Upper lobe of left lung (tissue), 6 donors: ENCODE measurements at regions not wholly inside any gene's neighbourhood (a gene's known extent, or its start where the extent isn't known, plus 50 kb on each side); places are given as distances from the start of the nearest gene placed in this dataset.
"Not testable (repeated sequence)": the region's sequence is repeated elsewhere in the genome, so short reads cannot be mapped to it uniquely, and the experiment has no call there.

ENCODE experiments used
- ATAC-seq, 2 donors: fragments of 200-7000 bp; cut with Tn5 transposase; one replicate each; pipeline ENCODE4 v1.9.1; 2022; ENCODE audit warnings: mild to moderate bottlenecking in 2 of 2, moderate library complexity in 2 of 2; ENCODE audit not compliant: low FRiP score in 2 of 2
- DNase-seq, 2 donors: peaks; one replicate each; pipeline ENCODE4 v3.0.0-alpha.2; 2019 to 2020
- H3K27ac ChIP-seq, 4 donors: fragments of 200-600 bp; sonication (generic); one replicate each; pipeline ENCODE4 v1.5.1; 2016 to 2019
- H3K27me3 ChIP-seq, 4 donors: fragments of 200-600 bp; sonication (generic); one replicate each; pipeline ENCODE4 v1.5.1; 2017 to 2019
- H3K36me3 ChIP-seq, 4 donors: fragments of 200-600 bp; sonication (generic); one replicate each; pipeline ENCODE4 v1.5.1; 2016 to 2019
- H3K4me1 ChIP-seq, 4 donors: fragments of 200-600 bp; sonication (generic); one replicate each; pipeline ENCODE4 v1.5.1; 2018 to 2019
- H3K4me3 ChIP-seq, 4 donors: fragments of 200-600 bp; sonication (generic); one replicate each; pipeline ENCODE4 v1.5.1; 2017 to 2019; ENCODE audit warnings: mild to moderate bottlenecking in 2 of 4, moderate library complexity in 1 of 4
- H3K9me3 ChIP-seq, 4 donors: fragments of 200-600 bp; sonication (generic); one replicate each; pipeline ENCODE4 v1.5.1; 2018 to 2019
- EP300 ChIP-seq, 4 donors: sonication (generic); formaldehyde crosslinking; IDR thresholded peaks; one replicate each; pipeline ENCODE4 v1.5.1; 2017; ENCODE audit warnings: antibody characterized with exemption in 4 of 4, control low read depth in 2 of 4
- POLR2A ChIP-seq, 4 donors: fragments of 450-650 bp; IDR thresholded peaks; one replicate each; pipeline ENCODE4 v1.5.1; 2016 to 2017; ENCODE audit warnings: antibody characterized with exemption in 4 of 4, mild to moderate bottlenecking in 2 of 4
- POLR2AphosphoS5 ChIP-seq, 2 donors: sonication (generic); formaldehyde crosslinking; IDR thresholded peaks; one replicate each; pipeline ENCODE4 v1.5.1; 2017; ENCODE audit warnings: antibody characterized with exemption in 2 of 2
- WGBS, 2 donors: methylation state at CpG; one replicate each; pipeline ENCODE4 v1.1.5; 2017 to 2018; 5-methylcytosine and 5-hydroxymethylcytosine counted together
- TF ChIP-seq, protein P1 (sequence below), 6 experiments: fragments of 450-650 bp in 4 of 6; fragments of 200-600 bp in 2 of 6; sonication (generic) in 2 of 6; IDR thresholded peaks; one replicate each; pipeline ENCODE4 v1.5.1; 2016 to 2019; ENCODE audit warnings: antibody characterized with exemption in 6 of 6
- donor health status: DM: no; HTN: no; CAD: no; lungs with moderate emphysema.
- donor health status: DM: no; HTN: yes; CAD: no; lungs with severe emphysema.

DNA sequence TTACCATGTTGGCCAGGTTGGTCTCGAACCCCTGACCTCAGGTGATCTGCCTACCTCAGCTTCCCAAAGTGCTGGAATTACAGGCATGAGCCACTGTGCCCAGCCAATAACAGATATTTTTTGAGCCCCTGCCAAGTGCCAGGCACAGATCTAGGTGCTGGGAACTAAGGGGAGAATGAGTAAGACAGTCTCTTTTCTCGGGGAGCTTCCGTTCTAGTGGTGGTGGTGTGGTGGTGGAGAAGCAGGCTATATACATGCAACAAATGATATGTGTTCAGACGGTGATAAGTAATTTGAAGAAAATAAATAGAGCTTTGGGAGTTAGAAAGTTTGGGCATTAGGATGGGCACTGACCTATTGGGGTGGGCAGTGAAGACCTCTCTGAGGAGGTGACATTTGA is 76.7 kb upstream of the VKORC1L1 start:
- Histone ChIP-seq H3K27ac (no peak overlapping the region), H3K4me3 (no peak overlapping the region), H3K4me1 (no peaks in the 10 kb centered on the region), H3K27me3 (no peaks in the 10 kb centered on the region), H3K36me3 (no peaks in the 10 kb centered on the region), H3K9me3 (no peaks in the 10 kb centered on the region)
- ATAC-seq (no peak), DNase-seq (no peak)
- 90 to 97% methylated on average over 4 of the region's 4 CpGs for WGBS, 2 donors
- no peak for TF ChIP-seq EP300 (IDR thresholded peaks at IDR 0.05)
- TF ChIP-seq, protein P1, sequence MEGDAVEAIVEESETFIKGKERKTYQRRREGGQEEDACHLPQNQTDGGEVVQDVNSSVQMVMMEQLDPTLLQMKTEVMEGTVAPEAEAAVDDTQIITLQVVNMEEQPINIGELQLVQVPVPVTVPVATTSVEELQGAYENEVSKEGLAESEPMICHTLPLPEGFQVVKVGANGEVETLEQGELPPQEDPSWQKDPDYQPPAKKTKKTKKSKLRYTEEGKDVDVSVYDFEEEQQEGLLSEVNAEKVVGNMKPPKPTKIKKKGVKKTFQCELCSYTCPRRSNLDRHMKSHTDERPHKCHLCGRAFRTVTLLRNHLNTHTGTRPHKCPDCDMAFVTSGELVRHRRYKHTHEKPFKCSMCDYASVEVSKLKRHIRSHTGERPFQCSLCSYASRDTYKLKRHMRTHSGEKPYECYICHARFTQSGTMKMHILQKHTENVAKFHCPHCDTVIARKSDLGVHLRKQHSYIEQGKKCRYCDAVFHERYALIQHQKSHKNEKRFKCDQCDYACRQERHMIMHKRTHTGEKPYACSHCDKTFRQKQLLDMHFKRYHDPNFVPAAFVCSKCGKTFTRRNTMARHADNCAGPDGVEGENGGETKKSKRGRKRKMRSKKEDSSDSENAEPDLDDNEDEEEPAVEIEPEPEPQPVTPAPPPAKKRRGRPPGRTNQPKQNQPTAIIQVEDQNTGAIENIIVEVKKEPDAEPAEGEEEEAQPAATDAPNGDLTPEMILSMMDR (IDR thresholded peaks at IDR 0.05), result no peak
- no peak for TF ChIP-seq POLR2AphosphoS5 (IDR thresholded peaks at IDR 0.05)
- TF ChIP-seq POLR2A (IDR thresholded peaks at IDR 0.05), result no peak

DNA sequence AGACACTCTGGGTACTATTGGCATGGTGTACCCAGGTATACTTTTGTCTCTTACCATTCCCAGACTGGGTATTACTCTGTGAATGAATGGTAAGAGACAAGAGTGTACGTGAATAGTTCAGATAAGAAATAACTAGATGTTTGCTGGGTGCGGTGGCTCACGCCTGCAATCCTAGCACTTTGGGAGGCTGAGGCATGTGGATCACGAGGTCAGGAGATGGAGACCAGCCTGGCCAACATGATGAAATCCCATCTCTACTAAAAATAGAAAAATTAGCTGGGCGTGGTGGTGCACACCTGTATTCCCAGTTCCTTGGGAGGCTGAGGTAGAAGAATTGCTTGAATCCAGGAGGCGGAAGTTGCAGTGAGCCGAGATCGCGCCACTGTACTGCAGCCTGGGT is 75.8 kb upstream of the VKORC1L1 start:
- WGBS, 2 donors, result 87 to 95% methylated on average over 9 of the region's 9 CpGs
- not testable (repeated sequence) for H3K27me3 ChIP-seq, DNase-seq, H3K36me3 ChIP-seq, H3K27ac ChIP-seq, H3K4me3 ChIP-seq, ATAC-seq, H3K4me1 ChIP-seq, H3K9me3 ChIP-seq

DNA sequence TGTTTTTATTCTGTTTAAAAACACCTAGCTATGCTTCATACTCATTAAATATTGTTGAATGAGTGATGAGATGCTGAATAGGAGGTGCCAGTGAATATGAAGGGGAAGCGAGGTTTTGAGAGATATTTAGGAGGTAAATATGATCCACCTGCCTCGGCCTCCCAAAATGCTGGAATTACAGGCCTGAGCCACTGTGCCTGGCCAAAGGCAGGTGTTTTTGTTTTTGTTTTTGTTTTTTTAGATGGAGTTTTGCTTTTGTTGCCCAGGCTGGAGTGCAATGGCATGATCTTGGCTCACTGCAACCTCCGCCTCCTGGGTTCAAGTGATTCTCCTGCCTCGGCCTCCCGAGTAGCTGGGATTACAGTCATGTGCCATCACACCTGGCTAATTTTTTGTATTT is 75.3 kb upstream of the VKORC1L1 start:
- H3K27ac ChIP-seq, H3K4me3 ChIP-seq, H3K36me3 ChIP-seq, H3K4me1 ChIP-seq, H3K27me3 ChIP-seq, H3K9me3 ChIP-seq, DNase-seq, ATAC-seq: not testable (repeated sequence)
- WGBS, 2 donors, result 84 to 96% methylated on average over 5 of the region's 5 CpGs

DNA sequence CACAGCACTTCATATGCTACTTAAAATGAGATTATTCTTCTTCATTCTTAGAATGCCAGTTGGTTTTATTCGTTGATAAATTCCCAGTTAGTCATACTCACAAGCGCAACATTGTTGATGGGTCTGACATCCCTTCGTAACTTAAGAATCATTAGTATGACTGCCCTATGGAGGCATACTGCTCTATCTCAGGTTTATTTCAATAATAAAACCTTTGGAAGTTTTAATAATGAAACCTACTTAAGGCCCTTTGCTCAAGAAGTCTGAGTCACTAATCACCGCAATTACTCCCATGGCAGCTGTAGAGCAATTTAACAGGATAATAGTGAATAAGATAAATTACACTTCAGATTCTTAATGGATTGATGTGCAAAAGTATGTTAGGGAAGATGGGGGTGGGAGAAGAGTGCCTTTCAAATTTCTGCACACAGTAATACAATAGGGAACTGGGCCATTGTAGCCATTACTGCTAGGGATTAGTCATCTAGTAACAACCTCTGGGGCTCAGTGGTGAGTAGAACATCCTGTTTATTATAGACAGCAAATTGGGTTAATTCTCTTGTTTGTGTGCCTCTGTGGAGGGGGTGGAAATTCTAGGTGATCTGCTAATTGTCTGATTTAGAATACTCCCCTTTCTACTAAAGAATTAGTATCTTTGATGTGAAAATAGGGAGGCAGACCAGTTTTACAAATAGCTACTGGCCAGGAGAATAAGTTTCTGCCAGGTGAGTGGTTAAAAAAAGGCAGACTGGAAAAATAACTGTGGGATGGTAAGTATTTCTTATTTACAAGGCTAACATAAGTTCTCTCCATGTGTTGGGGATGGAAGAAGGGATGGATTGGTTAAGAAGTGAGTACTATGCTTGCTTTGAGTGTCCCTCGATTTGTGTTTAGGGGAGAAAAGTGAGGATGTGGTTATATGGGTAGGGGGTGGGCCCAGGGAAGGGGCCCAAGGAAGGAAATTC is 74.5 kb upstream of the VKORC1L1 start:
- Histone ChIP-seq H3K9me3 (no peaks in the 10 kb centered on the region), H3K27me3 (no peaks in the 10 kb centered on the region), H3K36me3 (no peaks in the 10 kb centered on the region), H3K27ac (no peak overlapping the region), H3K4me1 (no peaks in the 10 kb centered on the region), H3K4me3 (no peak overlapping the region)
- 66 to 91% methylated on average over 5 of the region's 5 CpGs for WGBS, 2 donors
- TF ChIP-seq, protein P1 (IDR thresholded peaks at IDR 0.05), result no peak
- no peak for TF ChIP-seq POLR2AphosphoS5 (IDR thresholded peaks at IDR 0.05)
- no peak for TF ChIP-seq EP300 (IDR thresholded peaks at IDR 0.05)
- no peak for TF ChIP-seq POLR2A (IDR thresholded peaks at IDR 0.05)
- DNase-seq, result no peak
- ATAC-seq, result no peak

DNA sequence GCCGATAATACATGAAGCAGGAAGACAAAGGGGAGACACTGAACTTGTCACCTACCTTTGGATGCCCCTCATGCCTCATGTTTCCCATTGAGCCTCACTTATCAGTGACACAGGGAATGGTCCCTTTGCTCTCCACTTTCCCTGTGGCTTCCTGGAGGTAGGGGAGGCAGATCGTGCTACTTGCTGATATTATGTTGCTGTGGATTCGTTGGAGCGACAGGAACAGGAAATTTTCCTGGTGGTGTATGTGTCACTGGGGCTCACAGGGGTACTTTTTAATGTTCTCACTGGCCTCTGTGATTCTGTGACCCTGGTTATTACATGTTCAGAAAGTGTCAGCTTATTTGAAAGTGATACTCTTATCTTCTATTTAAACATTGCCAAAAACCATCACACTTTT is 72.7 kb upstream of the VKORC1L1 start:
- H3K9me3 ChIP-seq, H3K36me3 ChIP-seq, H3K4me1 ChIP-seq, DNase-seq, ATAC-seq, H3K4me3 ChIP-seq, H3K27me3 ChIP-seq, H3K27ac ChIP-seq: not testable (repeated sequence)
- 65 to 75% methylated on average over 4 of the region's 4 CpGs for WGBS, 2 donors

DNA sequence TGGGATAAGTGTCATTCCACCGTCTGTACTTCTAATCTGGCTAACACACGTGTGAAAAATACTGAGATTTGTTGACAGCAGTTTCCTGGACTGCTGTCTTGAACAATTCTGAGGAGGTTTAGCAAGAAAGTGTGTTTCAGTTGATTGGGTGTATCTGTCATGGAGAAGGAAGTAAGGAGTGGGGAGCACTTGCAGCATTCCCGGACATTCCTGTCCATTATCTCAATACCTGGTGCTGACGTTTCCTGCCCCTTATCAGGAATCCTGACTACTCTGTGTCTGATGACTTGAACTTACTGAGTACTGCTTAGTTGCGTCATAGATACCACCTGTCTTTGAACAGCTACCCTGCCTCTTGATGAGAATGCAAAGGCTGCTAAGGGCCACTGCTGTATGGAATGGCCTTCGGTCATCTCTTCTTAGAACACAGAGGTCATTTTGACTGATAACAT is 72.0 kb upstream of the VKORC1L1 start:
- no peak overlapping the region for H3K4me3 ChIP-seq
- DNase-seq, result no peak
- ATAC-seq, result no peak
- no peaks in the 10 kb centered on the region for H3K27me3 ChIP-seq
- H3K4me1 ChIP-seq, result no peaks in the 10 kb centered on the region
- no peaks in the 10 kb centered on the region for H3K36me3 ChIP-seq
- WGBS, 2 donors, result 50 to 56% methylated on average over 6 of the region's 6 CpGs
- no peaks in the 10 kb centered on the region for H3K9me3 ChIP-seq
- TF ChIP-seq, protein P1 (IDR thresholded peaks at IDR 0.05), result no peak
- TF ChIP-seq EP300 (IDR thresholded peaks at IDR 0.05) (no peak), POLR2AphosphoS5 (IDR thresholded peaks at IDR 0.05) (no peak), POLR2A (IDR thresholded peaks at IDR 0.05) (no peak)
- no peak overlapping the region for H3K27ac ChIP-seq
